GM12878 (cell line): ENCODE measurements at regions not wholly inside any gene's neighbourhood (a gene's known extent, or its start where the extent isn't known, plus 50 kb on each side); places are given as distances from the start of the nearest gene placed in this dataset.

Source experiments
- ATAC-seq: fragments of 200-7000 bp; cut with Tn5 transposase; 3 replicates; pipeline ENCODE4 v1.9.1; 2020; ENCODE audit warnings: mild to moderate bottlenecking, moderate library complexity
- BruUV-seq: library from RNA; stranded (reverse); fragments of 400-500 nt; replicated peaks from 2 replicates; lab custom pipeline; 2021; lab: Mats Ljungman, UMichigan
- CTCF ChIA-PET: fragments of 300-600 bp; sonication (Branson Sonifier 250); formaldehyde crosslinking; extraction: SDS; loops from one replicate; lab custom pipeline; 2021; ENCODE audit warnings: inconsistent platforms; lab: Yijun Ruan, JAX
- POLR2A ChIA-PET: fragments of 350-600 bp; formaldehyde crosslinking; extraction: SDS; loops from one replicate; lab custom pipeline; 2021; ENCODE audit warnings: inconsistent platforms; lab: Charles Lee
- RAD21 ChIA-PET: fragments of 300-600 bp; sonication (Branson Sonifier 250); formaldehyde crosslinking; loops from one replicate; lab custom pipeline; 2023; ENCODE audit warnings: antibody characterized with exemption; ENCODE audit not compliant: unreplicated experiment; lab: Charles Lee
- SMC1A ChIA-PET: fragments of 300-600 bp; sonication (Branson Sonifier 250); formaldehyde crosslinking; loops from one replicate; lab custom pipeline; 2023; ENCODE audit not compliant: unreplicated experiment, uncharacterized antibody; lab: Charles Lee
- DNase-seq: peaks from one replicate; pipeline ENCODE4 v3.0.0-alpha.2; 2011; ENCODE audit warnings: low read depth, low spot score
- FAIRE-seq: peaks from 3 replicates; lab custom pipeline; 2011; peaks lifted over from hg19 to GRCh38; lab: Jason Lieb, UNC
- H2AFZ ChIP-seq: 2 replicates; pipeline ENCODE4 v1.6.0; 2011; ENCODE audit warnings: low read depth, low read length, control low read depth; ENCODE audit not compliant: control insufficient read depth
- H3K27ac ChIP-seq: 2 replicates; pipeline ENCODE4 v1.5.1; 2011; ENCODE audit warnings: control low read depth; ENCODE audit not compliant: control insufficient read depth, insufficient read depth
- H3K27me3 ChIP-seq, 2 experiments: replicated peaks in 1 of 2; 2 replicates each; pipeline versions ENCODE4 v1.6.0 to v1.6.1; 2011; ENCODE audit warnings: low read length in 1 of 2; ENCODE audit not compliant: control insufficient read depth in 2 of 2, insufficient read depth in 2 of 2
- H3K36me3 ChIP-seq, 2 experiments: 2 replicates each; pipeline ENCODE4 v1.5.1; 2011; ENCODE audit warnings: low read length in 1 of 2; ENCODE audit not compliant: control insufficient read depth in 2 of 2, insufficient read depth in 2 of 2
- H3K4me1 ChIP-seq: 2 replicates; pipeline ENCODE4 v1.6.1; 2011; ENCODE audit warnings: mild to moderate bottlenecking, low read length, moderate library complexity, mixed read lengths; ENCODE audit not compliant: control insufficient read depth, insufficient read depth
- H3K4me2 ChIP-seq: 2 replicates; pipeline ENCODE4 v1.6.0; 2011; ENCODE audit warnings: control low read depth; ENCODE audit not compliant: control insufficient read depth, insufficient read depth
- H3K4me3 ChIP-seq: fragments of 200-600 bp; sonication (generic); 2 replicates; pipeline ENCODE4 v1.5.1; 2016
- H3K79me2 ChIP-seq: 2 replicates; pipeline ENCODE4 v1.6.0; 2011; ENCODE audit warnings: low read length; ENCODE audit not compliant: control insufficient read depth, insufficient read depth
- H3K9ac ChIP-seq: 2 replicates; pipeline ENCODE4 v1.8.0; 2011; ENCODE audit warnings: low read length, control low read depth, mixed read lengths; ENCODE audit not compliant: control insufficient read depth, insufficient read depth
- H3K9me3 ChIP-seq: replicated peaks from 3 replicates; pipeline ENCODE4 v1.5.1; 2011; ENCODE audit warnings: mild to moderate bottlenecking, low read length; ENCODE audit not compliant: control insufficient read depth, insufficient read depth
- H4K20me1 ChIP-seq: 2 replicates; pipeline ENCODE4 v1.6.0; 2011; ENCODE audit not compliant: control insufficient read depth, insufficient read depth
- CHD4 ChIP-seq: fragments of 200-600 bp; sonication (generic); IDR thresholded peaks from 2 replicates; pipeline ENCODE4 v1.6.1; 2016; ENCODE audit warnings: mild to moderate bottlenecking
- ETV6 ChIP-seq, 2 experiments: fragments of 450-650 bp in 1 of 2; IDR thresholded peaks in 1 of 2; conservative IDR thresholded peaks in 1 of 2; 2 replicates each; pipeline ENCODE4 v1.6.1; 2014; ENCODE audit warnings: antibody characterized with exemption in 1 of 2, borderline replicate concordance in 1 of 2, low read depth in 1 of 2, mild to moderate bottlenecking in 1 of 2, moderate library complexity in 1 of 2
- IRF4 ChIP-seq: IDR thresholded peaks from 2 replicates; pipeline ENCODE4 v1.6.1; 2011; ENCODE audit warnings: low read depth, low read length
- MYB ChIP-seq: fragments of 150-350 bp; IDR thresholded peaks from 2 replicates; pipeline ENCODE4 v1.6.1; 2014; ENCODE audit warnings: mild to moderate bottlenecking, low read depth, low read length, borderline replicate concordance
- PAX8 ChIP-seq: fragments of 450-650 bp; IDR thresholded peaks from 2 replicates; pipeline ENCODE4 v1.6.1; 2017; ENCODE audit warnings: mild to moderate bottlenecking, moderate library complexity
- PML ChIP-seq: IDR thresholded peaks from 2 replicates; pipeline ENCODE4 v1.6.1; 2012; ENCODE audit warnings: low read length, inconsistent platforms
- RELA ChIP-seq: fragments of 450-650 bp; IDR thresholded peaks from 2 replicates; pipeline ENCODE4 v1.8.0; 2014; ENCODE audit warnings: borderline replicate concordance; ENCODE audit not compliant: partially characterized antibody
- ZBED1 ChIP-seq: IDR thresholded peaks from 2 replicates; pipeline ENCODE4 v1.6.1; 2016; ENCODE audit warnings: borderline replicate concordance
- WGBS: methylation state at CpG from one replicate; pipeline ENCODE4 v1.1.6; 2016; ENCODE audit warnings: low lambda C conversion rate; ENCODE audit not compliant: insufficient replicate concordance, insufficient coverage; ENCODE audit errors: missing lambda C conversion rate; 5-methylcytosine and 5-hydroxymethylcytosine counted together
- in situ Hi-C: fragments of 300-500 bp; cut with MboI; formaldehyde crosslinking; loops from 9 replicates; pipeline ENCODE4 v1.14.3; 2018; ENCODE audit warnings: mixed read lengths
- intact Hi-C: fragments of 100-400 bp; cut with micrococcal nuclease; formaldehyde crosslinking; loops from one replicate; pipeline ENCODE4 v1.14.2; 2022; ENCODE audit not compliant: unreplicated experiment
- TF ChIP-seq, protein P1 (sequence below): fragments of 150-350 bp; IDR thresholded peaks from 2 replicates; pipeline ENCODE4 v1.6.1; 2016; ENCODE audit warnings: low read depth, low read length
- TF ChIP-seq, protein P2 (sequence below): fragments of 450-650 bp; IDR thresholded peaks from 2 replicates; pipeline ENCODE4 v1.6.1; 2014; ENCODE audit warnings: mild to moderate bottlenecking

DNA sequence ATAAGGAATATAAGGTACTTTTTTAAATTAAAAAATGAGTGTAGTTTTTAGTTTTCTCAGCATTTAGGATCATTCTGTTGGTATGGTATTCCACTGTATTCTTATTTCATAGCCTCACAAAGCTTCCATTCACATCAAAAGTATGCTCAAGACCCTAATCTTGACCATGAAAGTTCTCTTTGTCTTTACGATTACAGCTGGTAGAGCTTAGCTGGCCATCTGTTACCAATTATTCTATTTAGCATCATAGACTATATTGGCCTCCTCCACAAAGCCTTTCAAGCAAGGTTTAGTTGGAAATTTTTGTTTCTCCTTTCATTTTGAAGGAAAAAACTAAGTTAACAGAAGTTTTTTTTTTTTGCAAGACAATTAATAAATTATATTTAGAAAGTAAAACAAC is 245.1 kb downstream of the KCTD12 start:
- no peak overlapping the region for H3K9ac ChIP-seq
- intact Hi-C loops: no loop called here
- H3K4me3 ChIP-seq: no peak overlapping the region
- H2AFZ ChIP-seq: no peak overlapping the region
- no TSS peak for BruUV-seq
- CTCF ChIA-PET: no interaction called here
- SMC1A ChIA-PET: no interaction called here
- no peak overlapping the region for H3K4me2 ChIP-seq
- TF ChIP-seq CHD4 (no peak), ETV6 (conservative IDR thresholded peaks at IDR 0.05 in 1 of 2, IDR thresholded peaks at IDR 0.05 in 1 of 2; ENCODE audit: borderline replicate concordance in 1 of 2, low read depth in 1 of 2) (no peak), PML (no peak), MYB (no peak), ZBED1 (no peak), RELA (no peak), PAX8 (no peak), IRF4 (no peak)
- TF ChIP-seq, protein P1, sequence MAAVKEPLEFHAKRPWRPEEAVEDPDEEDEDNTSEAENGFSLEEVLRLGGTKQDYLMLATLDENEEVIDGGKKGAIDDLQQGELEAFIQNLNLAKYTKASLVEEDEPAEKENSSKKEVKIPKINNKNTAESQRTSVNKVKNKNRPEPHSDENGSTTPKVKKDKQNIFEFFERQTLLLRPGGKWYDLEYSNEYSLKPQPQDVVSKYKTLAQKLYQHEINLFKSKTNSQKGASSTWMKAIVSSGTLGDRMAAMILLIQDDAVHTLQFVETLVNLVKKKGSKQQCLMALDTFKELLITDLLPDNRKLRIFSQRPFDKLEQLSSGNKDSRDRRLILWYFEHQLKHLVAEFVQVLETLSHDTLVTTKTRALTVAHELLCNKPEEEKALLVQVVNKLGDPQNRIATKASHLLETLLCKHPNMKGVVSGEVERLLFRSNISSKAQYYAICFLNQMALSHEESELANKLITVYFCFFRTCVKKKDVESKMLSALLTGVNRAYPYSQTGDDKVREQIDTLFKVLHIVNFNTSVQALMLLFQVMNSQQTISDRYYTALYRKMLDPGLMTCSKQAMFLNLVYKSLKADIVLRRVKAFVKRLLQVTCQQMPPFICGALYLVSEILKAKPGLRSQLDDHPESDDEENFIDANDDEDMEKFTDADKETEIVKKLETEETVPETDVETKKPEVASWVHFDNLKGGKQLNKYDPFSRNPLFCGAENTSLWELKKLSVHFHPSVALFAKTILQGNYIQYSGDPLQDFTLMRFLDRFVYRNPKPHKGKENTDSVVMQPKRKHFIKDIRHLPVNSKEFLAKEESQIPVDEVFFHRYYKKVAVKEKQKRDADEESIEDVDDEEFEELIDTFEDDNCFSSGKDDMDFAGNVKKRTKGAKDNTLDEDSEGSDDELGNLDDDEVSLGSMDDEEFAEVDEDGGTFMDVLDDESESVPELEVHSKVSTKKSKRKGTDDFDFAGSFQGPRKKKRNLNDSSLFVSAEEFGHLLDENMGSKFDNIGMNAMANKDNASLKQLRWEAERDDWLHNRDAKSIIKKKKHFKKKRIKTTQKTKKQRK: no peak
- TF ChIP-seq, protein P2, sequence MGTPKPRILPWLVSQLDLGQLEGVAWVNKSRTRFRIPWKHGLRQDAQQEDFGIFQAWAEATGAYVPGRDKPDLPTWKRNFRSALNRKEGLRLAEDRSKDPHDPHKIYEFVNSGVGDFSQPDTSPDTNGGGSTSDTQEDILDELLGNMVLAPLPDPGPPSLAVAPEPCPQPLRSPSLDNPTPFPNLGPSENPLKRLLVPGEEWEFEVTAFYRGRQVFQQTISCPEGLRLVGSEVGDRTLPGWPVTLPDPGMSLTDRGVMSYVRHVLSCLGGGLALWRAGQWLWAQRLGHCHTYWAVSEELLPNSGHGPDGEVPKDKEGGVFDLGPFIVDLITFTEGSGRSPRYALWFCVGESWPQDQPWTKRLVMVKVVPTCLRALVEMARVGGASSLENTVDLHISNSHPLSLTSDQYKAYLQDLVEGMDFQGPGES: no peak
- TF ChIP-seq, all 136 proteins: peak for 0
- Histone ChIP-seq H3K36me3 (no peaks in the 10 kb centered on the region), H3K9me3 (no peaks in the 10 kb centered on the region), H3K27me3 (no peaks in the 10 kb centered on the region; a peak in 1 of 4 replicates), H4K20me1 (no peaks in the 10 kb centered on the region), H3K27ac (no peak overlapping the region), H3K4me1 (no peaks in the 10 kb centered on the region), H3K79me2 (no peaks in the 10 kb centered on the region)
- 43% methylated on average over 1 of the region's 1 CpG for WGBS
- ChIA-PET RAD21 (no interaction called here), POLR2A (no interaction called here)
- FAIRE-seq (no peak), DNase-seq (no peak), ATAC-seq (no peak)
- in situ Hi-C loops: no loop called here
